Tibial nerve (tissue), 4 donors: ENCODE measurements at regions not wholly inside any gene's neighbourhood (a gene's known extent, or its start where the extent isn't known, plus 50 kb on each side); places are given as distances from the start of the nearest gene placed in this dataset.

Experiments
- EP300 ChIP-seq, 2 donors: sonication (generic); formaldehyde crosslinking; IDR thresholded peaks; one replicate each; pipeline ENCODE4 v1.6.1; 2017; ENCODE audit warnings: antibody characterized with exemption in 2 of 2, mild to moderate bottlenecking in 1 of 2
- TF ChIP-seq, protein P1 (sequence below), 5 experiments: fragments of 200-600 bp in 3 of 5; fragments of 450-650 bp in 2 of 5; sonication (generic) in 3 of 5; IDR thresholded peaks; one replicate each; pipeline ENCODE4 v1.5.1; 2016 to 2019; ENCODE audit warnings: antibody characterized with exemption in 5 of 5, mild to moderate bottlenecking in 3 of 5, moderate library complexity in 2 of 5

DNA sequence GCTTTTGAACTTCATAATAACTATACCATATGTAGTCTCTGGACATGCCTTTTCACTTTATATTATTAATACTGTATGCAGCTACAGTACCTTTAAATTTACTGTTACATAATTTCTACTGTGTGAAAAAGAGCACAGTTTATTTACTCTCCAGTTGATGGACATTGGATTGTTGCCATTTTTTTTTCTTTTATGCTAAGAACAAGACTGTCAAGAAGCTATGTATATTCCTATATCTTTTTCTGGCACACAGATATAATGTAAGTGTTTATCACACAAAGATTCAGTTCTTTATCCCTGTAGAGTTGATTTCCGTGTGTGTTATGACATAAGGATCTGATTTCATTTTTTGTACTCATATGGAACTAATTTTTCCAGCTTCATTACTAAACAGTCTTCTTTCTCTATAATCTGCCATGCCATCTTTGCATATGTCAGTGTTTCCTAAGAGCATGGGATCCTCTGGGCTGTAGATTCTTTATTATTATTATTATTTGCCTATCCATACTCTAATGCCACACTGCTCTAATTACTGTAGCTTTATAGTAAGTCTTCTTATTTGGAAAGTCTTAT, 593.0 kb upstream of the ATP2B1 start:
- TF ChIP-seq, protein P1, sequence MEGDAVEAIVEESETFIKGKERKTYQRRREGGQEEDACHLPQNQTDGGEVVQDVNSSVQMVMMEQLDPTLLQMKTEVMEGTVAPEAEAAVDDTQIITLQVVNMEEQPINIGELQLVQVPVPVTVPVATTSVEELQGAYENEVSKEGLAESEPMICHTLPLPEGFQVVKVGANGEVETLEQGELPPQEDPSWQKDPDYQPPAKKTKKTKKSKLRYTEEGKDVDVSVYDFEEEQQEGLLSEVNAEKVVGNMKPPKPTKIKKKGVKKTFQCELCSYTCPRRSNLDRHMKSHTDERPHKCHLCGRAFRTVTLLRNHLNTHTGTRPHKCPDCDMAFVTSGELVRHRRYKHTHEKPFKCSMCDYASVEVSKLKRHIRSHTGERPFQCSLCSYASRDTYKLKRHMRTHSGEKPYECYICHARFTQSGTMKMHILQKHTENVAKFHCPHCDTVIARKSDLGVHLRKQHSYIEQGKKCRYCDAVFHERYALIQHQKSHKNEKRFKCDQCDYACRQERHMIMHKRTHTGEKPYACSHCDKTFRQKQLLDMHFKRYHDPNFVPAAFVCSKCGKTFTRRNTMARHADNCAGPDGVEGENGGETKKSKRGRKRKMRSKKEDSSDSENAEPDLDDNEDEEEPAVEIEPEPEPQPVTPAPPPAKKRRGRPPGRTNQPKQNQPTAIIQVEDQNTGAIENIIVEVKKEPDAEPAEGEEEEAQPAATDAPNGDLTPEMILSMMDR (IDR thresholded peaks at IDR 0.05) = no peak
- TF ChIP-seq EP300 (IDR thresholded peaks at IDR 0.05) = no peak
